ENCODE measurements at regions not wholly inside any gene's neighbourhood (a gene's known extent, or its start where the extent isn't known, plus 50 kb on each side); places are given as distances from the start of the nearest gene placed in this dataset.

GRCh38 chr2:898319-898718 is 52.3 kb upstream of the SNTG2 start:
- DNase-seq = no peak

GRCh38 chr2:897091-897490 is 53.6 kb upstream of the SNTG2 start:
- no peak for DNase-seq

- peak; percentile 8 for DNase-seq
Measured at GRCh38 chr2:893311-893710, 57.3 kb upstream of the SNTG2 start.

- DNase-seq = no peak
Measured at GRCh38 chr2:892892-893291, 57.8 kb upstream of the SNTG2 start.

GRCh38 chr2:892401-892800 is 58.2 kb upstream of the SNTG2 start:
- DNase-seq = no peak

GRCh38 chr2:891734-892133 is 58.9 kb upstream of the SNTG2 start:
- no peak for DNase-seq

GRCh38 chr2:890791-891190 is 59.9 kb upstream of the SNTG2 start:
- DNase-seq = no peak

- no peak for DNase-seq
Measured at GRCh38 chr2:890214-890613, 60.4 kb upstream of the SNTG2 start.

- DNase-seq = no peak
Measured at GRCh38 chr2:888906-889566, 61.6 kb upstream of the SNTG2 start.

GRCh38 chr2:888211-888801 is 62.3 kb upstream of the SNTG2 start:
- DNase-seq = no peak

GRCh38 chr2:887639-888038 is 63.0 kb upstream of the SNTG2 start:
- no peak for DNase-seq

- DNase-seq = no peak
Measured at GRCh38 chr2:886072-887022, 64.3 kb upstream of the SNTG2 start.

GRCh38 chr2:885230-886071 is 65.2 kb upstream of the SNTG2 start:
- DNase-seq = no peak

GRCh38 chr2:883803-884748 is 66.6 kb upstream of the SNTG2 start:
- DNase-seq = no peak

GRCh38 chr2:883260-883802 is 67.3 kb upstream of the SNTG2 start:
- no peak for DNase-seq

GRCh38 chr2:881204-881918 is 69.3 kb upstream of the SNTG2 start:
- no peak for DNase-seq

- no peak for DNase-seq
Measured at GRCh38 chr2:880201-880970, 70.3 kb upstream of the SNTG2 start.

GRCh38 chr2:879540-879939 is 71.1 kb upstream of the SNTG2 start:
- DNase-seq = no peak

GRCh38 chr2:878245-878930 is 72.3 kb upstream of the SNTG2 start:
- DNase-seq = no peak
